Suprapubic skin (tissue), 4 donors: ENCODE measurements at regions not wholly inside any gene's neighbourhood (a gene's known extent, or its start where the extent isn't known, plus 50 kb on each side); places are given as distances from the start of the nearest gene placed in this dataset.

Experiments used
- DNase-seq, 2 donors: peaks; one replicate each; pipeline ENCODE4 v3.0.0-alpha.2; 2019; ENCODE audit warnings: low spot score in 2 of 2
- H3K27ac ChIP-seq: fragments of 200-600 bp; sonication (generic); one replicate; pipeline ENCODE4 v1.5.1; 2019
- H3K27me3 ChIP-seq: fragments of 200-600 bp; sonication (generic); one replicate; pipeline ENCODE4 v1.5.1; 2019
- H3K36me3 ChIP-seq: fragments of 200-600 bp; sonication (generic); one replicate; pipeline ENCODE4 v1.5.1; 2019
- H3K4me1 ChIP-seq: fragments of 200-600 bp; sonication (generic); one replicate; pipeline ENCODE4 v1.5.1; 2019
- H3K4me3 ChIP-seq: fragments of 200-600 bp; sonication (generic); one replicate; pipeline ENCODE4 v1.5.1; 2019; ENCODE audit warnings: mild to moderate bottlenecking
- H3K9me3 ChIP-seq: fragments of 200-600 bp; sonication (generic); one replicate; pipeline ENCODE4 v1.5.1; 2019
- CTCF ChIP-seq, 2 donors: fragments of 200-600 bp in 1 of 2; fragments of 450-650 bp in 1 of 2; sonication (generic) in 1 of 2; IDR thresholded peaks; one replicate each; pipeline ENCODE4 v1.5.1; 2016 to 2019; ENCODE audit warnings: antibody characterized with exemption in 2 of 2, mild to moderate bottlenecking in 1 of 2, moderate library complexity in 1 of 2
- EP300 ChIP-seq: sonication (generic); formaldehyde crosslinking; IDR thresholded peaks from one replicate; pipeline ENCODE4 v1.6.1; 2017; ENCODE audit warnings: antibody characterized with exemption
- POLR2A ChIP-seq, 2 donors: fragments of 450-650 bp; IDR thresholded peaks; one replicate each; pipeline ENCODE4 v1.6.1; 2017; ENCODE audit warnings: antibody characterized with exemption in 2 of 2, mild to moderate bottlenecking in 2 of 2, moderate library complexity in 2 of 2
- POLR2AphosphoS5 ChIP-seq, 3 donors: sonication (generic); formaldehyde crosslinking; IDR thresholded peaks; one replicate each; pipeline ENCODE4 v1.6.1; 2017; ENCODE audit warnings: antibody characterized with exemption in 3 of 3
- WGBS: methylation state at CpG from one replicate; pipeline ENCODE4 v1.1.5; 2018; 5-methylcytosine and 5-hydroxymethylcytosine counted together

- no peak overlapping the region for H3K27ac ChIP-seq
- H3K27me3 ChIP-seq: no peaks in the 10 kb centered on the region
- H3K4me3 ChIP-seq: no peak overlapping the region
- no peaks in the 10 kb centered on the region for H3K36me3 ChIP-seq
- no peaks in the 10 kb centered on the region for H3K4me1 ChIP-seq
- no peak for TF ChIP-seq CTCF (IDR thresholded peaks at IDR 0.05)
- no peak for TF ChIP-seq EP300
- TF ChIP-seq POLR2A (IDR thresholded peaks at IDR 0.05): no peak
- no peak for DNase-seq
- WGBS: 77% methylated on average over 3 of the region's 4 CpGs
- no peaks in the 10 kb centered on the region for H3K9me3 ChIP-seq
These were observed 119.5 kb upstream of the RGS6 start for GRCh38 chr14:71812693-71813092.

- no peaks in the 10 kb centered on the region for H3K9me3 ChIP-seq
- H3K36me3 ChIP-seq: no peaks in the 10 kb centered on the region
- H3K4me1 ChIP-seq: no peaks in the 10 kb centered on the region
- TF ChIP-seq EP300 (no peak), CTCF (IDR thresholded peaks at IDR 0.05) (no peak), POLR2AphosphoS5 (IDR thresholded peaks at IDR 0.05) (no peak), POLR2A (IDR thresholded peaks at IDR 0.05) (no peak)
- 62% methylated on average over 4 of the region's 4 CpGs for WGBS
- no peak overlapping the region for H3K27ac ChIP-seq
- no peak overlapping the region for H3K4me3 ChIP-seq
- no peak for DNase-seq
- H3K27me3 ChIP-seq: no peaks in the 10 kb centered on the region
These were observed 117.1 kb upstream of the RGS6 start for GRCh38 chr14:71815110-71815509.

GRCh38 chr14:71824816-71825215, 107.4 kb upstream of the RGS6 start:
- Histone ChIP-seq H3K27ac (no peak overlapping the region), H3K4me3 (no peak overlapping the region), H3K36me3 (no peaks in the 10 kb centered on the region), H3K9me3 (peaks cover 3% of the 10 kb centered on the region), H3K4me1 (no peaks in the 10 kb centered on the region), H3K27me3 (no peaks in the 10 kb centered on the region)
- DNase-seq: no peak
- TF ChIP-seq POLR2AphosphoS5 (IDR thresholded peaks at IDR 0.05): no peak
- TF ChIP-seq POLR2A (IDR thresholded peaks at IDR 0.05): no peak
- TF ChIP-seq EP300: no peak
- TF ChIP-seq CTCF (IDR thresholded peaks at IDR 0.05): no peak
- 63% methylated on average over 5 of the region's 5 CpGs for WGBS

GRCh38 chr14:71833476-71833875, 98.8 kb upstream of the RGS6 start:
- WGBS: 84% methylated on average over 3 of the region's 3 CpGs
- no peak for DNase-seq
- H3K4me1 ChIP-seq: no peaks in the 10 kb centered on the region
- H3K36me3 ChIP-seq: no peaks in the 10 kb centered on the region
- H3K4me3 ChIP-seq: no peak overlapping the region
- H3K27me3 ChIP-seq: no peaks in the 10 kb centered on the region
- no peaks in the 10 kb centered on the region for H3K9me3 ChIP-seq
- TF ChIP-seq EP300: no peak
- TF ChIP-seq POLR2A (IDR thresholded peaks at IDR 0.05): no peak
- no peak for TF ChIP-seq POLR2AphosphoS5 (IDR thresholded peaks at IDR 0.05)
- no peak for TF ChIP-seq CTCF (IDR thresholded peaks at IDR 0.05)
- no peak overlapping the region for H3K27ac ChIP-seq

- Histone ChIP-seq H3K27me3 (no peaks in the 10 kb centered on the region), H3K9me3 (no peaks in the 10 kb centered on the region), H3K36me3 (no peaks in the 10 kb centered on the region), H3K4me1 (no peaks in the 10 kb centered on the region), H3K27ac (no peak overlapping the region), H3K4me3 (no peak overlapping the region)
- 54% methylated on average over 4 of the region's 4 CpGs for WGBS
- DNase-seq: no peak
- TF ChIP-seq EP300: no peak
- no peak for TF ChIP-seq POLR2AphosphoS5 (IDR thresholded peaks at IDR 0.05)
- TF ChIP-seq CTCF (IDR thresholded peaks at IDR 0.05): no peak
- no peak for TF ChIP-seq POLR2A (IDR thresholded peaks at IDR 0.05)
These were observed 97.7 kb upstream of the RGS6 start for GRCh38 chr14:71834284-71835204.
